ENCODE measurements at regions not wholly inside any gene's neighbourhood (a gene's known extent, or its start where the extent isn't known, plus 50 kb on each side); places are given as distances from the start of the nearest gene placed in this dataset.

DNA sequence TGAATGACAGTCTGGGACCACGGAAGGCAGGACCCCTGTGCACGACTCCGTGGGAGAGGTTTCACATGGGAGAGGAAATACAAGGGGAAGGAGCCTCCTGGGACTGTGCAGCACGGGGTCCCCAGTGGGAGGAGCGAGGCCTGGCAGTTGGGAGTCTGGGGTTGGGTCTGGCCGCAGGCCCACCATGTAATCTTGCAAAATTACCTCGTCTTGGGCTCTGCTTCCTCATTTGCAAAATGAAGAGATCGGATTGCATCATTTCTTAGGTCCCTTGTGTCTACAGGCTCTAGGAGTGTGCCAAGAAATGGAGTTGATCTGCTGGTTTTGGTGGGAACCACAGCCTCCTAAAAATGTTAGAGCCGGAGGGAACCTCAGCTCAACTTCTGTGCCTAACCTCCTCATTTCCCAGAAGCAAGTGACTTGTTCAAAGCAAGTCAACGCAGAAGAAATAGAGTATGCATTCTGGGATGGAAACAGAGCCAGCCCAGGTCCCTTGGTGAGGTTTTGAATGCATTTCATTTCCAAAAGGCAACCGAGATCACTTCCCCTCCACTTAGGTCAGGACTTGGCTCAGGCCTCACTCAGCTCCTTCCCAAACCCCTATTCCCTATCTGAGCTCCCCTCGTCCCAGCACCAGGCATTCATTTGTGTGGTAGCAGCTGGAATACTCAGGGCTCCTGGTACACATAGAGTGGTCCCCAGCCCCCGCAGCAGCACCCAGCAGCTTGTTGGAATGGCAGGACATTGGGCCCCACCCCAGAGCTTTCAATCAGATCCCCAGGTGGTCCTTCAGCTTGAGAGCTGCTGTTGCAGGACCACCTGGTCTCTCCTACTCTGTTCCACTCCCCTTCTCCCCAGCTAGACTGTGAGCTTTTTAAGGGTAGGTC lies 267.7 kb downstream of the XXYLT1 start:
- TF ChIP-seq, protein P1, sequence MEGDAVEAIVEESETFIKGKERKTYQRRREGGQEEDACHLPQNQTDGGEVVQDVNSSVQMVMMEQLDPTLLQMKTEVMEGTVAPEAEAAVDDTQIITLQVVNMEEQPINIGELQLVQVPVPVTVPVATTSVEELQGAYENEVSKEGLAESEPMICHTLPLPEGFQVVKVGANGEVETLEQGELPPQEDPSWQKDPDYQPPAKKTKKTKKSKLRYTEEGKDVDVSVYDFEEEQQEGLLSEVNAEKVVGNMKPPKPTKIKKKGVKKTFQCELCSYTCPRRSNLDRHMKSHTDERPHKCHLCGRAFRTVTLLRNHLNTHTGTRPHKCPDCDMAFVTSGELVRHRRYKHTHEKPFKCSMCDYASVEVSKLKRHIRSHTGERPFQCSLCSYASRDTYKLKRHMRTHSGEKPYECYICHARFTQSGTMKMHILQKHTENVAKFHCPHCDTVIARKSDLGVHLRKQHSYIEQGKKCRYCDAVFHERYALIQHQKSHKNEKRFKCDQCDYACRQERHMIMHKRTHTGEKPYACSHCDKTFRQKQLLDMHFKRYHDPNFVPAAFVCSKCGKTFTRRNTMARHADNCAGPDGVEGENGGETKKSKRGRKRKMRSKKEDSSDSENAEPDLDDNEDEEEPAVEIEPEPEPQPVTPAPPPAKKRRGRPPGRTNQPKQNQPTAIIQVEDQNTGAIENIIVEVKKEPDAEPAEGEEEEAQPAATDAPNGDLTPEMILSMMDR (IDR thresholded peaks at IDR 0.05; ENCODE audit: insufficient read depth, low read length, poor library complexity, severe bottlenecking) = no peak
- no peak for TF ChIP-seq EZH2phosphoT487 (conservative IDR thresholded peaks at IDR 0.05; ENCODE audit: low read length)

Measured in SU-DHL-6 (cell line).